Smooth muscle cell (in vitro differentiated cells): ENCODE measurements at regions not wholly inside any gene's neighbourhood (a gene's known extent, or its start where the extent isn't known, plus 50 kb on each side); places are given as distances from the start of the nearest gene placed in this dataset.

Experiments
- DNase-seq: peaks from one replicate; lab custom pipeline; 2025; ENCODE audit not compliant: unreplicated experiment; lab: John Stamatoyannopoulos, UW
- H2AFZ ChIP-seq: fragments of 200-600 bp; sonication (generic); 2 replicates; pipeline ENCODE4 v1.6.0; 2016; ENCODE audit warnings: antibody characterized with exemption, low read depth, mild to moderate bottlenecking
- H3F3A ChIP-seq: fragments of 200-600 bp; sonication (generic); 2 replicates; pipeline ENCODE4 v1.6.0; 2017; ENCODE audit warnings: antibody characterized with exemption, low read depth
- H3K27ac ChIP-seq: fragments of 200-600 bp; sonication (generic); 2 replicates; pipeline ENCODE4 v1.5.1; 2016; ENCODE audit warnings: low read depth, mild to moderate bottlenecking
- H3K27me3 ChIP-seq: fragments of 200-600 bp; sonication (generic); 2 replicates; pipeline ENCODE4 v1.6.1; 2016; ENCODE audit warnings: low read depth, mild to moderate bottlenecking
- H3K36me3 ChIP-seq: fragments of 200-600 bp; sonication (generic); 2 replicates; pipeline ENCODE4 v1.5.1; 2016; ENCODE audit warnings: low read depth
- H3K4me1 ChIP-seq: fragments of 200-600 bp; sonication (generic); 2 replicates; pipeline ENCODE4 v1.5.1; 2016; ENCODE audit warnings: low read depth
- H3K4me2 ChIP-seq: fragments of 200-600 bp; sonication (generic); 2 replicates; pipeline ENCODE4 v1.6.0; 2016; ENCODE audit warnings: mild to moderate bottlenecking
- H3K4me3 ChIP-seq: fragments of 200-600 bp; sonication (generic); 2 replicates; pipeline ENCODE4 v1.5.1; 2016; ENCODE audit warnings: mild to moderate bottlenecking
- H3K79me2 ChIP-seq: fragments of 200-600 bp; sonication (generic); 2 replicates; pipeline ENCODE4 v1.6.0; 2016; ENCODE audit warnings: low read depth, mild to moderate bottlenecking
- H3K9ac ChIP-seq: fragments of 200-600 bp; sonication (generic); 2 replicates; pipeline ENCODE4 v1.6.0; 2016; ENCODE audit warnings: low read depth
- H3K9me3 ChIP-seq: fragments of 200-600 bp; sonication (generic); replicated peaks from 2 replicates; pipeline ENCODE4 v1.5.1; 2016; ENCODE audit warnings: low read depth
- H4K20me1 ChIP-seq: fragments of 200-600 bp; sonication (generic); 2 replicates; pipeline ENCODE4 v1.6.0; 2016; ENCODE audit warnings: low read depth
- WGBS: methylation state at CpG from one replicate; pipeline ENCODE4 v1.1.7; 2016; ENCODE audit warnings: low lambda C conversion rate; 5-methylcytosine and 5-hydroxymethylcytosine counted together
- TF ChIP-seq, protein P1 (sequence below): fragments of 200-600 bp; sonication (generic); IDR thresholded peaks from 2 replicates; pipeline ENCODE4 v1.5.1; 2017; ENCODE audit warnings: borderline replicate concordance, mild to moderate bottlenecking, antibody characterized with exemption; ENCODE audit not compliant: insufficient read depth, poor library complexity, severe bottlenecking

DNA sequence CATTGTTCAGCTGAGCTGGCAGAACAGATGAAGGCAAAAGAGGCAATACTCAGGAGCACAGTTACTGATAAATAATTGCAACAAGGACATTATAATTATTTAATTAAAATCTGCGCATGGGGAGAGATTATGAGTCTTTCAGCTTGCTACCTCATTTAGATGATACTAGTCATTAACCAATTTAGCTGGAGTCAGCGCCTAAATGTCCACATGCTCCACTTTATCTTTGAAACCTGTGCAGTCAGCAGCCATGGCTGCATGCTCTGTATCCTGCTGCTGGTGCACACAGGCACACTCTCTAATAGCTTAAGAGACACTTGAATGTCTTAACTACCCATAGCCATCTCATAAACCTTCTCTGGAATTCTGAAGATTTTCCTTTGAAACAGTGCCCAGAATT lies 196.8 kb downstream of the PPP1R3A start:
- no peaks in the 10 kb centered on the region for H3K36me3 ChIP-seq
- H3K27me3 ChIP-seq, result peaks cover 4% of the 10 kb centered on the region
- H3K27ac ChIP-seq, result no peak overlapping the region
- no peak overlapping the region for H2AFZ ChIP-seq
- WGBS, result 66% methylated on average over 2 of the region's 2 CpGs
- no peaks in the 10 kb centered on the region for H3K79me2 ChIP-seq
- H3K4me1 ChIP-seq, result no peaks in the 10 kb centered on the region
- H3F3A ChIP-seq, result no peaks in the 10 kb centered on the region
- no peaks in the 10 kb centered on the region for H3K9me3 ChIP-seq
- TF ChIP-seq, protein P1, sequence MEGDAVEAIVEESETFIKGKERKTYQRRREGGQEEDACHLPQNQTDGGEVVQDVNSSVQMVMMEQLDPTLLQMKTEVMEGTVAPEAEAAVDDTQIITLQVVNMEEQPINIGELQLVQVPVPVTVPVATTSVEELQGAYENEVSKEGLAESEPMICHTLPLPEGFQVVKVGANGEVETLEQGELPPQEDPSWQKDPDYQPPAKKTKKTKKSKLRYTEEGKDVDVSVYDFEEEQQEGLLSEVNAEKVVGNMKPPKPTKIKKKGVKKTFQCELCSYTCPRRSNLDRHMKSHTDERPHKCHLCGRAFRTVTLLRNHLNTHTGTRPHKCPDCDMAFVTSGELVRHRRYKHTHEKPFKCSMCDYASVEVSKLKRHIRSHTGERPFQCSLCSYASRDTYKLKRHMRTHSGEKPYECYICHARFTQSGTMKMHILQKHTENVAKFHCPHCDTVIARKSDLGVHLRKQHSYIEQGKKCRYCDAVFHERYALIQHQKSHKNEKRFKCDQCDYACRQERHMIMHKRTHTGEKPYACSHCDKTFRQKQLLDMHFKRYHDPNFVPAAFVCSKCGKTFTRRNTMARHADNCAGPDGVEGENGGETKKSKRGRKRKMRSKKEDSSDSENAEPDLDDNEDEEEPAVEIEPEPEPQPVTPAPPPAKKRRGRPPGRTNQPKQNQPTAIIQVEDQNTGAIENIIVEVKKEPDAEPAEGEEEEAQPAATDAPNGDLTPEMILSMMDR, result no peak
- no peak overlapping the region for H3K4me3 ChIP-seq
- no peaks in the 10 kb centered on the region for H4K20me1 ChIP-seq
- H3K9ac ChIP-seq, result no peak overlapping the region
- no peak overlapping the region for H3K4me2 ChIP-seq
- DNase-seq, result no peak

DNA sequence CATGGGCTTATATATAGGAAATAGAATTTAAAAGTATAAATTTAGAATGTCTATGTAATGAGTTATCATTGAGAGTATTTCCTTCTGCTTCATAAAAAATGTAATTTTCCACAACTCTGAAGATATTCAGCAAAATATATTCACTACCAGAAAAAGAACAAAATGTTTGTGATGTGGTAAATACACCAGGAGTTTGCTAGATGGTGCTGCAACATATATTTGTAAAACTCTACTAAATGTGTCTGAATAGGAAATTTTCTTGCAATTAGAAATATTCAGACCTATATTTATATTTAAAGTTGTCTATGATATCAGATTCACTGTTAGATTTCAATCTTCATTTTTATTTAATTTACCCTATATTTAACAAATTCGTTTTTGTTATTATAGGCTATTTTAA lies 201.1 kb downstream of the PPP1R3A start:
- no peak overlapping the region for H3K27ac ChIP-seq
- H3K4me3 ChIP-seq, result no peak overlapping the region
- TF ChIP-seq, protein P1, result no peak
- H3K4me1 ChIP-seq, result no peaks in the 10 kb centered on the region
- H3F3A ChIP-seq, result no peaks in the 10 kb centered on the region
- H3K9me3 ChIP-seq, result no peaks in the 10 kb centered on the region
- H3K36me3 ChIP-seq, result no peaks in the 10 kb centered on the region
- H4K20me1 ChIP-seq, result no peaks in the 10 kb centered on the region
- no peak overlapping the region for H2AFZ ChIP-seq
- no peak for DNase-seq
- WGBS, result 47% methylated on average over 1 of the region's 1 CpG
- H3K27me3 ChIP-seq, result peaks cover 4% of the 10 kb centered on the region
- no peak overlapping the region for H3K9ac ChIP-seq
- H3K4me2 ChIP-seq, result no peak overlapping the region
- H3K79me2 ChIP-seq, result no peaks in the 10 kb centered on the region

DNA sequence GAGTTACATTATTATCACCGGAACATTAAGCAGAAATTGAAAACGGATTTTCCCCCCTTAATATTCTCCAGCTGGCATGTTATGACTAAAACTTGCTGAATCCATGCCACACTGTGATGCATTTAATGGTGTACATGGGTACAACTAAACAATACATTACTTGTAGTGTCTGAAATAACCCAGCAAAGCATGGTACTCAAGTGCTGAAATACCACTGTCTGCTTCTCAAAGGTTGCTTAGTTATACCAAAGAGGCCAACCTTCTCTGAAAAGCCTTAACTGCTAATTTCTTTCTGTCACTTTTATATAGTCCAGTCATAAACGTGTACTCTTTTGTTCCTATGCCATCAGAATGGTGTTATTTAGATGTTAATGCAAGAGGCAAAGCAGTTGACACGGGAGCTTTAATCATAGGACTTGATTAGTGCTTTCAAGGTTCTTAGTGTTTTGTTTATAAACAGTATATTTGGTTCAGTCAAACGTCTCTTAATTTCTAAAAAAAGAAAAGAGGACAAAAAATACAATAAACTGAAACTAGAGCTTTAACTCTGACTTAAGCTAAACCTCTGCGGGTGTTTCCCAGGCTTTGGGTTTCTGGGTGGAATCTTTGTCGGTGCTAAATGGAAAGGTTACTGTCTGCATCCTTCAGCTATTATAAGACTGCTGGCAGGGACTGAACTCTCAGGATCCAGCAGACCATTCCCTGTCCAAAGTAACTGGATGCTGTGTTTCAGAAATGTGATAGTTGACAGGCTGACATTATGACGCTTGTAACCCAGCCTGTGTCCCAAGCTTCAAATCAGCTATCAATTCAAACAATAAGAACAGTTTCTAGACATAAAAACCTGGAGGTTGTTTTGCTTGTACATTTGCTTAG lies 202.6 kb downstream of the PPP1R3A start:
- H3F3A ChIP-seq, result no peaks in the 10 kb centered on the region
- H3K27ac ChIP-seq, result no peak overlapping the region
- no peak overlapping the region for H3K9ac ChIP-seq
- H3K4me2 ChIP-seq, result no peak overlapping the region
- H3K36me3 ChIP-seq, result no peaks in the 10 kb centered on the region
- H3K4me1 ChIP-seq, result no peaks in the 10 kb centered on the region
- TF ChIP-seq, protein P1, result no peak
- 67% methylated on average over 8 of the region's 8 CpGs for WGBS
- no peak for DNase-seq
- no peak overlapping the region for H3K4me3 ChIP-seq
- no peaks in the 10 kb centered on the region for H3K9me3 ChIP-seq
- no peaks in the 10 kb centered on the region for H3K27me3 ChIP-seq
- H4K20me1 ChIP-seq, result no peaks in the 10 kb centered on the region
- H3K79me2 ChIP-seq, result no peaks in the 10 kb centered on the region
- no peak overlapping the region for H2AFZ ChIP-seq

DNA sequence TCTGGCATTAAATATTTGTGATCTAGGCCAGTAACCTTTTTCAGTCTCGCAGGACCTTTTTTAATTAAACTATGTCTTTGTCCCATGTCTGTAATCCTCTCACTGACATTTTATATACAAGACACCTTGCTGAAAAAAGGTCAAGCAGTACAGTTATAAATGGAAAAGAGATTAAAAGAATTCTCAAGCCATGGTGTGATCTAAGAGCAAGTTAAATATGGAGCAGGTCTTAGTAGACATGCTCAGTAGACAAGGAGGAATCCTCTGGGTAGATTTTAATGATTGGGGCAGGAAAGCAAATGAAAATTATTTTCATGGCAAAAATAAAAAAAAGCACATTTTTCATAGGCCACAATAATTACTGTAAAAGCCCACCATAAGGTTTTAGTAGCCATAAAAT lies 203.5 kb downstream of the PPP1R3A start:
- no peaks in the 10 kb centered on the region for H3F3A ChIP-seq
- no peaks in the 10 kb centered on the region for H3K27me3 ChIP-seq
- TF ChIP-seq, protein P1, result no peak
- no peak overlapping the region for H3K4me2 ChIP-seq
- H4K20me1 ChIP-seq, result no peaks in the 10 kb centered on the region
- DNase-seq, result no peak
- no peaks in the 10 kb centered on the region for H3K79me2 ChIP-seq
- no peak overlapping the region for H3K4me3 ChIP-seq
- no peaks in the 10 kb centered on the region for H3K4me1 ChIP-seq
- 31% methylated on average over 1 of the region's 1 CpG for WGBS
- no peak overlapping the region for H3K27ac ChIP-seq
- no peaks in the 10 kb centered on the region for H3K36me3 ChIP-seq
- no peak overlapping the region for H3K9ac ChIP-seq
- no peak overlapping the region for H2AFZ ChIP-seq
- H3K9me3 ChIP-seq, result no peaks in the 10 kb centered on the region
